Adrenal gland (tissue), 9 donors: ENCODE measurements at regions not wholly inside any gene's neighbourhood (a gene's known extent, or its start where the extent isn't known, plus 50 kb on each side); places are given as distances from the start of the nearest gene placed in this dataset.

Source experiments
- DNase-seq, 7 donors: peaks; one replicate each; pipeline ENCODE4 v3.0.0-alpha.2; 2019 to 2020
- H3K27ac ChIP-seq, 5 donors: fragments of 200-600 bp; sonication (generic) in 4 of 5; 1 replicate in 3 of 5; 2 replicates in 2 of 5; pipeline versions ENCODE4 v1.5.1 to v1.8.0; 2016 to 2020; ENCODE audit warnings: mild to moderate bottlenecking in 1 of 5
- H3K27me3 ChIP-seq: fragments of 200-600 bp; 2 replicates; pipeline ENCODE4 v1.8.0; 2021
- H3K36me3 ChIP-seq, 2 donors: fragments of 200-600 bp; replicated peaks in 1 of 2; 1 replicate in 1 of 2; 2 replicates in 1 of 2; pipeline versions ENCODE4 v1.5.1 to v1.8.0; 2018 to 2022
- H3K4me1 ChIP-seq, 2 donors: fragments of 200-600 bp; replicated peaks in 1 of 2; 1 replicate in 1 of 2; 2 replicates in 1 of 2; pipeline versions ENCODE4 v1.5.1 to v1.8.0; 2018 to 2021
- H3K4me3 ChIP-seq, 4 donors: fragments of 200-600 bp; sonication (generic) in 3 of 4; one replicate each; pipeline ENCODE4 v1.5.1; 2016 to 2018
- H3K9me3 ChIP-seq, 3 donors: fragments of 200-600 bp; sonication (generic) in 1 of 3; replicated peaks in 1 of 3; 1 replicate in 2 of 3; 2 replicates in 1 of 3; pipeline versions ENCODE4 v1.5.1 to v1.8.0; 2016 to 2021
- CTCF ChIP-seq, 6 experiments: fragments of 450-650 bp in 4 of 6; fragments of 200-600 bp in 2 of 6; sonication (generic) in 1 of 6; IDR thresholded peaks; 1 replicate in 5 of 6; 2 replicates in 1 of 6; pipeline versions ENCODE4 v1.5.1 to v1.8.0; 2016 to 2021; ENCODE audit warnings: antibody characterized with exemption in 6 of 6, mild to moderate bottlenecking in 2 of 6, moderate library complexity in 1 of 6
- POLR2A ChIP-seq, 2 donors: fragments of 450-650 bp; IDR thresholded peaks; one replicate each; pipeline ENCODE4 v1.6.1; 2017; ENCODE audit warnings: antibody characterized with exemption in 2 of 2, mild to moderate bottlenecking in 2 of 2, moderate library complexity in 1 of 2
- WGBS, 4 donors: extraction: QIAGEN DNeasy Blood & Tissue Kit in 2 of 4; methylation state at CpG; one replicate each; pipeline versions ENCODE4 v1.1.5 to v1.1.7; 2013 to 2017; 5-methylcytosine and 5-hydroxymethylcytosine counted together
- intact Hi-C, 2 donors: fragments of 100-400 bp; cut with DNase I; formaldehyde crosslinking; loops; one replicate each; pipeline versions ENCODE4 v1.14.1 to v1.15.0; 2022 to 2023
- donor health status: healthy with polysubstance abuse.
- donor health status: Bipolar disorder and iron deficiency.
- donor health status: DM: yes; HTN: yes; CAD: no.
- donor health status: DM: no; HTN: no; CAD: no.
- donor health status: DM: no; HTN: no; CAD: no.

DNA sequence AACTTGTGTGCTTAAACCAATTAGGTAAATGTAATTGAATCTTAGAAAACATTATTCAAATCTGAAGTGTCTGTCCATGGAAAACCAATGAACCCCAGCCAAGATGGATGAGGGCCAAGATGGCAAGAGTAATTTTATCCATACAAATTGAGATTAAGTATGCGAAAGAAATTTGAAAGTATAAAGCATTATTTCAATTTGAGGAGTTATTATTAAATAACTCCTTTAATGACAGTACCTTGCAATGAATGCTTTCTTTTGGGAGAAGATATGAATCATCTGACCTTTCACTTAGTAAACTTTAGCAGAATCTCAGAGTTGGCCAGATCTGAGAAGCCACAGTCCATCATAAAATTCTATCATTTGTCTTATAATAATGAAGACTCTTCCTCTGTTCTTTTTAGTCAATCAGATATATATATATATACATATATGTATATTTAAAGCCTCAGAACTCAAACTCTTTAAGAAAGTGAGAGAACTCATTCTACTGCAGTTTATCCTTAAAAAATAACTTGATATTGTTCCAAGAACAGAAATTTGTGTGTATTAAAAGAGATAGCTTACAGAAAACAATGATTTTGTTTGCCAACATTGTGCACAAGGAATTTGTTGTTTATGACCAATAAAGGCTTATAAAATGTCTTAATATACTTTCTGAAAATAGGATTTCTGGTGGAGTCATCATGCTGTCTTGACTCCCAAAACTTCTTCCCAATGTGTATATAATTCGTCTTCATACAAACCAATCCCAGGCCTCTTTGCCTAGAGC, 434.8 kb upstream of the THBS1 start:
- no peak for DNase-seq
- intact Hi-C loops, result no loop called here
- H3K27me3 ChIP-seq, result no peaks in the 10 kb centered on the region
- no peak overlapping the region for H3K4me3 ChIP-seq
- no peaks in the 10 kb centered on the region for H3K36me3 ChIP-seq
- TF ChIP-seq POLR2A (IDR thresholded peaks at IDR 0.05), result no peak
- no peak for TF ChIP-seq CTCF (IDR thresholded peaks at IDR 0.05)
- H3K9me3 ChIP-seq, result no peaks in the 10 kb centered on the region
- no peak overlapping the region for H3K27ac ChIP-seq
- peaks cover 13 to 18% of the 10 kb centered on the region in 2 donors for H3K4me1 ChIP-seq
- WGBS, 4 donors, result 59 to 77% (median 63%) methylated on average over 2 of the region's 2 CpGs

DNA sequence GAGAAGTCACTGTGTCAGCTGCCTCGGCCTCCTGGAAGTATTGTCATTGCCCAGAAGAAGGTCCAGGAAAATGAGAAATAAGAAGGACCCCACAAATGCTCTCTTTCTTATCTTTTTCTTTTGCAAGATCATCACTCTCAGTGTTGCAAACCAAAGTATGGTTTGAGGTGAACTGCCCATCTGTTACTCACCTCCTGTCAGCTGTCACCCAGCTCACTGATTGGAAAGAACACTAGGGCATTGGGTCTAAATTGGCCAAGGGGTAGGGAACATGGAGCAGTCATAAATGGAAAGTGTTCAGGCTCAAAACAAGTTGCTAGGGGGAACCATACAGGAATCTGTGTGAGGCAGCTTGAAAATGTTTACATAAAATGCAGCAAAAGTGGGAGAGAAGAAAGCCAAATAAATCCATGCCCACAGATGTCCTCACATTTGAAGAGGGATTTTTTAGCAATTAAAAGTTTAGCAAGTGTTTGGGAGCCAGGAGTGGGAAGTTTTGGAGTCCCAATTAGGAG, 431.2 kb upstream of the THBS1 start:
- Histone ChIP-seq H3K36me3 (no peaks in the 10 kb centered on the region), H3K9me3 (no peaks in the 10 kb centered on the region), H3K27ac (no peak overlapping the region), H3K4me3 (no peak overlapping the region), H3K4me1 (peaks cover 13 to 18% of the 10 kb centered on the region in 2 donors), H3K27me3 (no peaks in the 10 kb centered on the region)
- DNase-seq, result no peak
- WGBS, 4 donors, result 79 to 96% (median 91%) methylated on average over 1 of the region's 1 CpG
- TF ChIP-seq CTCF (IDR thresholded peaks at IDR 0.05) (no peak), POLR2A (IDR thresholded peaks at IDR 0.05) (no peak)
- intact Hi-C loops, result no loop called here

GRCh38 chr15:39151545-39151944, 429.3 kb upstream of the THBS1 start:
- DNase-seq, result no peak
- H3K9me3 ChIP-seq, result no peaks in the 10 kb centered on the region
- H3K4me3 ChIP-seq, result no peak overlapping the region
- WGBS, 4 donors, result 77 to 96% (median 84%) methylated on average over 2 of the region's 2 CpGs
- TF ChIP-seq POLR2A (IDR thresholded peaks at IDR 0.05) (no peak), CTCF (IDR thresholded peaks at IDR 0.05) (no peak)
- no peaks in the 10 kb centered on the region for H3K36me3 ChIP-seq
- intact Hi-C loops, result no loop called here
- H3K27ac ChIP-seq, result no peak overlapping the region
- H3K4me1 ChIP-seq, result peaks cover 9 to 11% of the 10 kb centered on the region in 2 donors
- H3K27me3 ChIP-seq, result no peaks in the 10 kb centered on the region

GRCh38 chr15:39153058-39153714, 427.7 kb upstream of the THBS1 start:
- H3K27ac ChIP-seq, result no peak overlapping the region

More at GRCh38 chr15:39153058-39153714, 427.7 kb upstream of the THBS1 start:
- intact Hi-C loops, result no loop called here
- Histone ChIP-seq H3K27me3 (no peaks in the 10 kb centered on the region), H3K4me1 (peaks cover 11 to 21% of the 10 kb centered on the region in 2 donors), H3K4me3 (no peak overlapping the region), H3K9me3 (no peaks in the 10 kb centered on the region), H3K36me3 (no peaks in the 10 kb centered on the region)
- WGBS, 4 donors, result 90 to 96% (median 93%) methylated on average over 1 of the region's 1 CpG
- no peak for TF ChIP-seq POLR2A (IDR thresholded peaks at IDR 0.05)
- no peak for TF ChIP-seq CTCF (IDR thresholded peaks at IDR 0.05)
- DNase-seq, result no peak
